ENCODE measurements at regions not wholly inside any gene's neighbourhood (a gene's known extent, or its start where the extent isn't known, plus 50 kb on each side); places are given as distances from the start of the nearest gene placed in this dataset.
"Not testable (repeated sequence)": the region's sequence is repeated elsewhere in the genome, so short reads cannot be mapped to it uniquely, and the experiment has no call there.

DNA sequence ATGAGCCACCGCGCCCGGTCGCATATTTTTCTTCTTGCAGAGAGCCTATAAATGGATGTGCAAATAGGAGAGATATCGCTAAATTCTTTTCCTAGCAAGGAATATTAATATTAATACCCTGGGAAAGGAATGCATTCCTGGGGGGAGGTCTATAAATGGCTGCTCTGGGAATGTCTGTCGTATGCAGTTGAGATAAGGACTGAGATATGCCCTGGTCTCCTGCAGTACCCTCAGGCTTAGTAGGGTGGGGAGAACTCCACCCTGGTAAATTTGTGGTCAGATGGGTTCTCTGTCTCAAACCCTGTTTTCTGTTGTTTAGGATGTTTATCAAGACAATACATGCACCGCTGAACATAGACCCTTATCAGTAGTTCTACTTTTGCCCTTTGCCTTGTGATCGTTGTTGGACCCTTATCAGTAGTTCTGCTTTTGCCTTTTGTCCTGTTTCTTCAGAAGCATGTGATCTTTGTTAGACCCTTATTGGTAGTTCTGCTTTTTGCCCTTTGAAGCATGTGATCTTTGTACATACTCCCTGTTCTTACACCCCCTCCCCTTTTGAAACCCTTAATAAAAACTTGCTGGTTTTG, 80.7 kb downstream of the SDR9C7 start:
- not testable (repeated sequence) for H3K27ac ChIP-seq (ENCODE audit: low read depth, low read length); H3K4me2 ChIP-seq (ENCODE audit: low read length); H3K79me1 ChIP-seq (ENCODE audit: low read length); H3K36me3 ChIP-seq (ENCODE audit: control insufficient read depth, insufficient read depth, low read length); H2BK120ac ChIP-seq (ENCODE audit: low read depth, low read length); H3K56ac ChIP-seq (ENCODE audit: low read length); DNase-seq; H3K4me3 ChIP-seq (ENCODE audit: low read length); H3K9ac ChIP-seq (ENCODE audit: low read length); H4K8ac ChIP-seq (ENCODE audit: low read depth, low read length); H3K23ac ChIP-seq (ENCODE audit: low read length); H2BK15ac ChIP-seq (replicated peaks; ENCODE audit: low read depth); H2BK5ac ChIP-seq (ENCODE audit: low read length); H3K4me1 ChIP-seq (ENCODE audit: control insufficient read depth, low read depth, low read length); H3K79me2 ChIP-seq (ENCODE audit: control insufficient read depth, insufficient read depth, low read length); H3K4ac ChIP-seq (ENCODE audit: low read depth, low read length); H3K27me3 ChIP-seq (ENCODE audit: insufficient read depth, low read length, poor library complexity); H4K5ac ChIP-seq (ENCODE audit: low read length); H2AK5ac ChIP-seq (ENCODE audit: low read length); H3K18ac ChIP-seq (ENCODE audit: low read length)
- no CpG with 5 or more reads among the region's 8 CpGs for WGBS (ENCODE audit: extremely low coverage, insufficient coverage, low lambda C conversion rate)

DNA sequence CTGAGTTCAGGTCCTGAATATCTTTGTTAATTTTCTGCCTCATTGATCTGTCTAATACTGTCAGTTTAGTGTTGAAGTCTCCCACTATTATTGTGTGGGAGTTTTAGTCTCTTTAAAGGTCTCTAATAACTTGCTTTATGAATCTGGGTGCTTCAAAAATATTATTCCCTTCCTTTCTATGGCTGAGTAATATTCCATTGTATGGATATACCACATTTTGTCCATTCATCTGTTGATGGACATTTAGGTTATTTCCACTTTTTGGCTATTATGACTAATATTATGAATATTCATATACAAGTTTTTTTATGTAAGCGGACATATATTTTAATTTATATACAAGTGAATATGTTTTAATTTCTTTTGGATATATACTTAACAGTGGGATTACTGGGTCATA, 82.7 kb downstream of the SDR9C7 start:
- Histone ChIP-seq H2BK5ac (ENCODE audit: low read length) (no peak overlapping the region), H4K5ac (ENCODE audit: low read length) (no peak overlapping the region), H3K79me1 (ENCODE audit: low read length) (no peaks in the 10 kb centered on the region), H3K56ac (ENCODE audit: low read length) (no peak overlapping the region), H3K18ac (ENCODE audit: low read length) (no peak overlapping the region), H3K4me3 (ENCODE audit: low read length) (no peak overlapping the region), H2BK120ac (ENCODE audit: low read depth, low read length) (no peak overlapping the region), H3K4ac (ENCODE audit: low read depth, low read length) (no peak overlapping the region), H2BK15ac (replicated peaks; ENCODE audit: low read depth) (no peak overlapping the region), H3K9ac (ENCODE audit: low read length) (no peak overlapping the region), H3K4me2 (ENCODE audit: low read length) (no peak overlapping the region), H2AK5ac (ENCODE audit: low read length) (no peak overlapping the region), H3K27ac (ENCODE audit: low read depth, low read length) (no peak overlapping the region), H3K79me2 (ENCODE audit: control insufficient read depth, insufficient read depth, low read length) (no peaks in the 10 kb centered on the region), H3K4me1 (ENCODE audit: control insufficient read depth, low read depth, low read length) (no peaks in the 10 kb centered on the region), H4K8ac (ENCODE audit: low read depth, low read length) (no peak overlapping the region), H3K23ac (ENCODE audit: low read length) (no peak overlapping the region), H3K36me3 (ENCODE audit: control insufficient read depth, insufficient read depth, low read length) (no peaks in the 10 kb centered on the region), H3K27me3 (ENCODE audit: insufficient read depth, low read length, poor library complexity) (no peaks in the 10 kb centered on the region)
- no peak for DNase-seq
- no CpG with 5 or more reads among the region's 1 CpG for WGBS (ENCODE audit: extremely low coverage, insufficient coverage, low lambda C conversion rate)

GRCh38 chr12:56840922-56841321, 77.8 kb downstream of the HSD17B6 start:
- no peak overlapping the region for H2BK5ac ChIP-seq (ENCODE audit: low read length)
- no peak overlapping the region for H2BK120ac ChIP-seq (ENCODE audit: low read depth, low read length)
- H3K4me1 ChIP-seq (ENCODE audit: control insufficient read depth, low read depth, low read length), result no peaks in the 10 kb centered on the region
- H3K4ac ChIP-seq (ENCODE audit: low read depth, low read length), result no peak overlapping the region
- no peaks in the 10 kb centered on the region for H3K79me1 ChIP-seq (ENCODE audit: low read length)
- no peaks in the 10 kb centered on the region for H3K79me2 ChIP-seq (ENCODE audit: control insufficient read depth, insufficient read depth, low read length)
- no CpG with 5 or more reads among the region's 8 CpGs for WGBS (ENCODE audit: extremely low coverage, insufficient coverage, low lambda C conversion rate)
- no peak overlapping the region for H3K4me3 ChIP-seq (ENCODE audit: low read length)
- DNase-seq, result peak; percentile 79
- no peak overlapping the region for H3K56ac ChIP-seq (ENCODE audit: low read length)
- no peaks in the 10 kb centered on the region for H3K36me3 ChIP-seq (ENCODE audit: control insufficient read depth, insufficient read depth, low read length)
- H2BK15ac ChIP-seq (replicated peaks; ENCODE audit: low read depth), result no peak overlapping the region
- no peak overlapping the region for H3K23ac ChIP-seq (ENCODE audit: low read length)
- H3K27ac ChIP-seq (ENCODE audit: low read depth, low read length), result no peak overlapping the region
- H4K8ac ChIP-seq (ENCODE audit: low read depth, low read length), result no peak overlapping the region
- H3K27me3 ChIP-seq (ENCODE audit: insufficient read depth, low read length, poor library complexity), result no peaks in the 10 kb centered on the region
- no peak overlapping the region for H4K5ac ChIP-seq (ENCODE audit: low read length)
- H3K9ac ChIP-seq (ENCODE audit: low read length), result no peak overlapping the region
- no peak overlapping the region for H3K4me2 ChIP-seq (ENCODE audit: low read length)
- H3K18ac ChIP-seq (ENCODE audit: low read length), result no peak overlapping the region
- no peak overlapping the region for H2AK5ac ChIP-seq (ENCODE audit: low read length)

- H2BK15ac ChIP-seq (replicated peaks; ENCODE audit: low read depth), result no peak overlapping the region
- no peaks in the 10 kb centered on the region for H3K27me3 ChIP-seq (ENCODE audit: insufficient read depth, low read length, poor library complexity)
- no peak overlapping the region for H2BK5ac ChIP-seq (ENCODE audit: low read length)
- H3K79me1 ChIP-seq (ENCODE audit: low read length), result no peaks in the 10 kb centered on the region
- no peak overlapping the region for H4K8ac ChIP-seq (ENCODE audit: low read depth, low read length)
- H3K4me1 ChIP-seq (ENCODE audit: control insufficient read depth, low read depth, low read length), result no peaks in the 10 kb centered on the region
- H3K4me2 ChIP-seq (ENCODE audit: low read length), result no peak overlapping the region
- H3K36me3 ChIP-seq (ENCODE audit: control insufficient read depth, insufficient read depth, low read length), result no peaks in the 10 kb centered on the region
- H2AK5ac ChIP-seq (ENCODE audit: low read length), result no peak overlapping the region
- no CpG with 5 or more reads among the region's 1 CpG for WGBS (ENCODE audit: extremely low coverage, insufficient coverage, low lambda C conversion rate)
- no peak overlapping the region for H3K18ac ChIP-seq (ENCODE audit: low read length)
- DNase-seq, result peak; percentile 83
- H3K4me3 ChIP-seq (ENCODE audit: low read length), result no peak overlapping the region
- no peaks in the 10 kb centered on the region for H3K79me2 ChIP-seq (ENCODE audit: control insufficient read depth, insufficient read depth, low read length)
- no peak overlapping the region for H4K5ac ChIP-seq (ENCODE audit: low read length)
- no peak overlapping the region for H3K23ac ChIP-seq (ENCODE audit: low read length)
- no peak overlapping the region for H3K27ac ChIP-seq (ENCODE audit: low read depth, low read length)
- no peak overlapping the region for H3K9ac ChIP-seq (ENCODE audit: low read length)
- H2BK120ac ChIP-seq (ENCODE audit: low read depth, low read length), result no peak overlapping the region
- no peak overlapping the region for H3K56ac ChIP-seq (ENCODE audit: low read length)
- no peak overlapping the region for H3K4ac ChIP-seq (ENCODE audit: low read depth, low read length)
These were observed 76.8 kb downstream of the HSD17B6 start for GRCh38 chr12:56839915-56840325.

- no peak overlapping the region for H3K23ac ChIP-seq (ENCODE audit: low read length)
- no peak overlapping the region for H4K8ac ChIP-seq (ENCODE audit: low read depth, low read length)
- no peak overlapping the region for H3K56ac ChIP-seq (ENCODE audit: low read length)
- H3K4ac ChIP-seq (ENCODE audit: low read depth, low read length), result no peak overlapping the region
- H2AK5ac ChIP-seq (ENCODE audit: low read length), result no peak overlapping the region
- no peak overlapping the region for H3K4me2 ChIP-seq (ENCODE audit: low read length)
- no peak overlapping the region for H3K4me3 ChIP-seq (ENCODE audit: low read length)
- no peaks in the 10 kb centered on the region for H3K4me1 ChIP-seq (ENCODE audit: control insufficient read depth, low read depth, low read length)
- no peak overlapping the region for H3K9ac ChIP-seq (ENCODE audit: low read length)
- no peak overlapping the region for H2BK120ac ChIP-seq (ENCODE audit: low read depth, low read length)
- no peak overlapping the region for H3K27ac ChIP-seq (ENCODE audit: low read depth, low read length)
- no peaks in the 10 kb centered on the region for H3K79me2 ChIP-seq (ENCODE audit: control insufficient read depth, insufficient read depth, low read length)
- H3K27me3 ChIP-seq (ENCODE audit: insufficient read depth, low read length, poor library complexity), result no peaks in the 10 kb centered on the region
- no peak overlapping the region for H2BK15ac ChIP-seq (replicated peaks; ENCODE audit: low read depth)
- no peaks in the 10 kb centered on the region for H3K79me1 ChIP-seq (ENCODE audit: low read length)
- DNase-seq, result no peak
- H4K5ac ChIP-seq (ENCODE audit: low read length), result no peak overlapping the region
- no peak overlapping the region for H3K18ac ChIP-seq (ENCODE audit: low read length)
- H2BK5ac ChIP-seq (ENCODE audit: low read length), result no peak overlapping the region
- no peaks in the 10 kb centered on the region for H3K36me3 ChIP-seq (ENCODE audit: control insufficient read depth, insufficient read depth, low read length)
These were observed 76.3 kb downstream of the HSD17B6 start for GRCh38 chr12:56839489-56839848.
